NCI-H1436 (cell line): ENCODE measurements at regions not wholly inside any gene's neighbourhood (a gene's known extent, or its start where the extent isn't known, plus 50 kb on each side); places are given as distances from the start of the nearest gene placed in this dataset.
"Not testable (repeated sequence)": the region's sequence is repeated elsewhere in the genome, so short reads cannot be mapped to it uniquely, and the experiment has no call there.

Experiments
- DNase-seq: peaks from one replicate; lab custom pipeline; 2025; lab: John Stamatoyannopoulos, UW

- peak; percentile 46 for DNase-seq
Observed at GRCh38 chr1:38746941-38747600, 112.5 kb downstream of the RRAGC start.

DNA sequence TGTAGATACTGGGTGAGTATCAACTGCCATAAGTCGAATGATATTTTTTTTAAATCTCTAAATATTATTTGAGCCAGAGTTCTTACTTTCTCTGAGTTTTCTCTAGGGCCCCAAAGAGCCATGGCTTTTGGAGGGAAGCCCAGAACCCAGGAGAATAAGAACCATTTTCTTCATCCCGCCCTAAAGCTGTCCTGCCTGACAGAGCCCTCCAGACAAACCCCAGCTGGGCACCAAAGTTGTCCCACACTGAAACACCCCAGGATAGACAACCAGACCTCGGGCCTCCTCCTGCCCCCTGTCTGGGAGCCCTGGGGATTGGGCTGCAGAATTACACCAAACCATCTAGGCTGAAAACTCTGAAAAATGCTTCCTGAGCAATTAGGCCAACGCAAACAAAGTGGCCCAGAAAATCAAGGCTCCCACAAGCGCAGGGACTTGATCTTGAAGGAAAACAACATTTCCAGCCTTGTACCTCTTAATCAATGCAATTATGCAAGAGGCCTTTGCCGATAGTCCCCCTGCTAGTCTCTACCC is 113.1 kb downstream of the RRAGC start:
- no peak for DNase-seq

DNA sequence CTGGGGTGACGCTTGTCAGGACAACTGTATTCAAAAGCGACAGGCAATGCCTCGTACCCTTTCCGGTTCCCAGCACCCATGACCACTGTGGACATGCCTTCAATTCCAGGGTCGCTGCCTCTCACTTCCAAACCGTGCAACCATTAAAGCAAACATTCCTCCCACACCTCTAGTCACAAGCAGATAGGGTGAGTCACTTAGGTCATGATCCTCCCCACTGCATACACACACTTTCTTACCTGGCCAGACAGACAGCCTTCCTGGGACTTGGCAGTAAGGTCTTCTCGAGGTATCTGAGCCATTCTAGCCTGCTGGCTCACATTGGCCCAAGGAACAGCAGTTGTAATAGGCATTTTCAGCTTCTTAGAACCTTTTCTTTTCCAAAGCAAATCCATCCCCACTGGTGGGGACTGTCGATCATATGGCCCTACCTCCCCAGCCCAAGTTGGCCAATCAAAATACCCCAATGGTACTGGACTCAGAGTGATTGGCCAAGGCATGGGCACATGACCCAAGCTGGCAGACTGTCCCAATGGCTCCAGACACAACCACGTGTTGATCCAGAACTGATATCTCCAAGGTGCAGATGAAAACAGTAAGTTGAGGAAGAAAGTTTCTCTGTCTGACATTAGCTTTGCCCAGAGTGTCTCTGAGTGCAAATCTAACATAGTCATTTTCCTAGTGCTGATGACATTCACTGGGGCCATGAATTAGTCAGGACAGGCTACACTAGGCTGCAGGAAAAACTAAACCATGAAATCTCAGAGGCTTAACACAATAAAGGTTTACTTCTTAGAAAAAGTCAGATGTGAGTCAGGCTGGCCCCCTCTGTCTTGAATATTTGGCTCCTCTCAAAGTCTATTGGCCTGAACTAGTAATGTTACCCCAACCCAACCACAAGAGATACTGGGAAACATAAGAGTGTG is 113.8 kb downstream of the RRAGC start:
- DNase-seq: no peak

GRCh38 chr1:38744452-38745350 is 114.9 kb downstream of the RRAGC start:
- no peak for DNase-seq

GRCh38 chr1:38743184-38743583 is 116.4 kb downstream of the RRAGC start:
- DNase-seq: no peak

GRCh38 chr1:38741341-38741740 is 118.2 kb downstream of the RRAGC start:
- DNase-seq: no peak

DNA sequence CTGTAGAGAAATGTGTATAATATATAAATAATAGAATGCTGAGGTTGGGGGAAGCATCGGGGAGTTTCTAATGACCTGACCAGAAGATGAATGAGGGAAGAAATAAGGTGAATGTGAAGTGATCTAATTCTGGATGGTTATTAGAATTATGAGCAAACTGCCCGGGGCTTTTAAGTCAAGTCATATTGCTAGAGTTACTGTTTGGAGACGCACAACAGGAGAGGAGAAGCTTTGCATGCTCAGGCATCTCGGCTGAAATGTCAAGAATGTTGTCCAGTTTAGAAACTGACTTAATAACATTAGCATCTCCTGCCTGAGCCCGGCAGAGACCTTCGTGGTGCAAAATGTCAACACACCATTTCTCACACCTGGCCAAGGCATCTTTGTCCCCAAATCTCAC is 119.1 kb downstream of the RRAGC start:
- DNase-seq: no peak

- no peak for DNase-seq
Observed at GRCh38 chr1:38738207-38738606, 121.4 kb downstream of the RRAGC start.

DNA sequence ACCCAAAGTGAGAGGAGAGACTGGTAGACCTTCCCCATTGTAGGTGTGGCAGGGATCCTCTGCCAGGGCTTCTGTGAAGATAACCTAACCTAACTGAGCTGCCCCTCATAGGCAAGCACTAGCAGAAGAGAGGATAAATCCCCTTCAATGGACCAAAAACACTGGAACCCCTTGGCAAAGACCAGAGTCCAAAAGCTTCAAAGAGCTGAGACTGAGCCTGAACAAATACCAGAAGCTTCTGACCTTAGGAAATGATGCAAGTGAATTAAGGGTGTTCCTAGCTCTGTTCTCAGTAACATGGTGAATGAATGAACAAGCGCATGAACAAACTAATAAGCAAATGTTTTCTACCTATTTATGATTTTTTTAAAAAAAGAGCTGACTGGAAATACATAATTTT is 123.2 kb downstream of the RRAGC start:
- DNase-seq: no peak

GRCh38 chr1:38735651-38736161 is 123.9 kb downstream of the RRAGC start:
- DNase-seq: no peak

DNA sequence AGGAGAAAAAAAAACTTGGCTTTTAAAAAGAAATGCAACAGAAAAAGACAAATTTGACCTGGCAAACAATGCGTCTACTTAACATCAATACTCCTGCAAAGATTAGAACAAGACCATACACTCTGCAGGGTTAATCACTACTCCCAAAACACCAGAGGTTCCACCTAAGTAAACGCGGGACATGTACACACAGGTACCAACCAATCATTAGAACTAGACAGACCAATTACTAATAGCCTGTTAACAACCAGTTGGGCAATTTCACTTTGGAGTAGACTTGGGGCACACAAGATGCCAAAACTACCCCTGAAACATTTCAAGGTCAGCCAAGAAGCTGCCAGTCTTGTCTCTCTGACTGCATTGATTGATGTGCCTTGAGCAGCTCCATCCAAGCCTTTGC is 125.8 kb downstream of the RRAGC start:
- DNase-seq: no peak

GRCh38 chr1:38730511-38731397 is 128.8 kb downstream of the RRAGC start:
- no peak for DNase-seq

DNA sequence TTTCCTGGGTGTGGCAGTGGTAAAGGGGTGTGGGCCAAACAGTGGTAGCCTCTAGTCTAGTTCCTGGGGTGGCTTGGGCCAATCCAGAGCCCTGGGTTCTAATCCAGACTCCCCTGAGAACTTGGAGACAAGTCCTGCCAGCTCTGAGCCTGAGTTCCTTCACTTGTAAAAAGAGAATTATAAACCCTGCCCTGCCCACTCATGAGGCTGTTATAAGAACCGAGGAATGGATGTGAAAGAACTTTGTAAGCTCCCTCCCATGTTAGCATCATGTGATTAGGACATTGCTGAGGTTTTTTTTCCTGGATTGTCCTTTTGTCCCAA is 131.0 kb downstream of the RRAGC start:
- DNase-seq: no peak

- peak; percentile 15 for DNase-seq
Observed at GRCh38 chr1:38727684-38728584, 131.6 kb downstream of the RRAGC start.

DNA sequence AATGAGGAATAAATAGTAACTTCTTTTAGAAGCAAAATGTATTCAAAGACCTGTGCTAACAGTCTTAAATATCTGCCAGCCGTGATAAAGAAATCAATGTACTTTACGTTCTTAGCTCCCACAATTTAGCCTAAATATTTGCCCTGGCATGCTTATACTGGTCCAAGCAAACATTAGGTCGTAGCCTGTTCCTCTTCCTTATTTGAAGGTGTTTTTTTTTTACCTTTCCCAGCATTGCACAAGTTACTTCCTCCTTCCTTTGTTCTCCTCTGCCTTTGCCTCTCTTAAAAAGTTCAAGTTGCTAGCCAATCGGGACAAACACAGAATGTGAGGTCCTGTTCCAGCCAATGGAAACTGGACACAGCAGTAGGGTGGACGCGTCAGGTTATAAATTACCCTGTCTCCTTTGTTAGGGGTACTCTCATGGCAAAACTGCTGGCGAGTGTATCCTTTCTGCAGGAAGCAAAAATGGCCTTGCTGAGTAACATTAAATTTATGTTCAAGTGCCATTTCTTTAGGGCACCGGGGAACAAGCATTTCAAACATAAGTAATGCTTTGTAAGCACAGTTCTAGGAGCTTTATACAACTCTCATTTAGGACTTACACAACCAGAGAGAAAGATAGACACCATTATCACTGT is 134.1 kb downstream of the RRAGC start:
- not testable (repeated sequence) for DNase-seq

GRCh38 chr1:38724160-38725131 is 135.1 kb downstream of the RRAGC start:
- no peak for DNase-seq

- DNase-seq: no peak
Observed at GRCh38 chr1:38721816-38722215, 137.8 kb downstream of the RRAGC start.

GRCh38 chr1:38719880-38720279 is 139.7 kb downstream of the RRAGC start:
- no peak for DNase-seq
